ENCODE measurements at regions not wholly inside any gene's neighbourhood (a gene's known extent, or its start where the extent isn't known, plus 50 kb on each side); places are given as distances from the start of the nearest gene placed in this dataset.

GRCh38 chrX:38862100-38862499 lies 60.8 kb downstream of the MID1IP1 start:
- intact Hi-C loops (cut with DNase I): no loop called here
- Histone ChIP-seq H3K27me3 (ENCODE audit: low read depth) (no peaks in the 10 kb centered on the region), H3K4me1 (no peaks in the 10 kb centered on the region), H3K4me3 (no peak overlapping the region), H3K27ac (no peak overlapping the region), H3K9me3 (no peaks in the 10 kb centered on the region), H3K36me3 (no peaks in the 10 kb centered on the region)
- ATAC-seq (no peak), DNase-seq (no peak)
- TF ChIP-seq CTCF (IDR thresholded peaks at IDR 0.05): no peak

GRCh38 chrX:38864165-38864564 lies 62.9 kb downstream of the MID1IP1 start:
- no peak for TF ChIP-seq CTCF (IDR thresholded peaks at IDR 0.05)
- Histone ChIP-seq H3K9me3 (no peaks in the 10 kb centered on the region), H3K27ac (no peak overlapping the region), H3K4me1 (no peaks in the 10 kb centered on the region), H3K36me3 (no peaks in the 10 kb centered on the region), H3K4me3 (no peak overlapping the region), H3K27me3 (ENCODE audit: low read depth) (no peaks in the 10 kb centered on the region)
- intact Hi-C loops (cut with DNase I): no loop called here
- ATAC-seq (no peak), DNase-seq (no peak)

- Histone ChIP-seq H3K4me1 (peaks cover 7% of the 10 kb centered on the region), H3K27me3 (ENCODE audit: low read depth) (no peaks in the 10 kb centered on the region), H3K4me3 (no peak overlapping the region), H3K9me3 (no peaks in the 10 kb centered on the region), H3K27ac (peak overlapping the region; percentile 68), H3K36me3 (no peaks in the 10 kb centered on the region)
- no peak for ATAC-seq
- DNase-seq: no peak
- intact Hi-C loops (cut with DNase I): no loop called here
- no peak for TF ChIP-seq CTCF (IDR thresholded peaks at IDR 0.05)
These were observed 67.1 kb downstream of the MID1IP1 start for GRCh38 chrX:38868321-38868720.

- Histone ChIP-seq H3K4me3 (no peak overlapping the region), H3K36me3 (no peaks in the 10 kb centered on the region), H3K27me3 (ENCODE audit: low read depth) (no peaks in the 10 kb centered on the region), H3K9me3 (no peaks in the 10 kb centered on the region), H3K4me1 (peaks cover 7% of the 10 kb centered on the region), H3K27ac (peak overlapping the region; percentile 68)
- intact Hi-C loops (cut with DNase I): no loop called here
- TF ChIP-seq CTCF (IDR thresholded peaks at IDR 0.05): no peak
- DNase-seq: no peak
- peak; percentile 56 to 71 for ATAC-seq
These were observed 67.7 kb downstream of the MID1IP1 start for GRCh38 chrX:38868941-38869401.

GRCh38 chrX:38870361-38870895 lies 69.2 kb downstream of the MID1IP1 start:
- H3K27me3 ChIP-seq (ENCODE audit: low read depth): no peaks in the 10 kb centered on the region
- H3K27ac ChIP-seq: peak overlapping the region; percentile 56
- ATAC-seq (peak; percentile 54 to 57), DNase-seq (peak; percentile 45)
- H3K9me3 ChIP-seq: no peaks in the 10 kb centered on the region
- intact Hi-C loops (cut with DNase I): no loop called here
- H3K36me3 ChIP-seq: no peaks in the 10 kb centered on the region
- no peak overlapping the region for H3K4me3 ChIP-seq
- H3K4me1 ChIP-seq: peaks cover 7% of the 10 kb centered on the region
- TF ChIP-seq CTCF (IDR thresholded peaks at IDR 0.05): no peak

Data from lower lobe of right lung (tissue), 2 donors.